HFF-Myc (cell line): ENCODE measurements at regions not wholly inside any gene's neighbourhood (a gene's known extent, or its start where the extent isn't known, plus 50 kb on each side); places are given as distances from the start of the nearest gene placed in this dataset.

Source experiments
- DNase-seq: peaks from one replicate; pipeline ENCODE4 v3.0.0-alpha.2; 2011; ENCODE audit warnings: low read depth; ENCODE audit errors: extremely low read depth
- H3K4me3 ChIP-seq: replicated peaks from 2 replicates; pipeline ENCODE4 v1.5.1; 2011; ENCODE audit warnings: low read depth, mild to moderate bottlenecking, control low read depth, low read length
- CTCF ChIP-seq: IDR thresholded peaks from 2 replicates; pipeline ENCODE4 v1.5.1; 2012; ENCODE audit warnings: mild to moderate bottlenecking, low read depth, low read length, control low read depth; ENCODE audit errors: missing control alignments

GRCh38 chr17:51398128-51398525 lies 137.8 kb downstream of the UTP18 start:
- no peak for DNase-seq
- H3K4me3 ChIP-seq: no peak overlapping the region
- TF ChIP-seq CTCF: no peak

- no peak for DNase-seq
Observed at GRCh38 chr17:51398687-51399086, 138.3 kb downstream of the UTP18 start.

GRCh38 chr17:51401279-51401678 lies 140.9 kb downstream of the UTP18 start:
- DNase-seq: no peak
- TF ChIP-seq CTCF: no peak
- H3K4me3 ChIP-seq: no peak overlapping the region

More at GRCh38 chr17:51398687-51399086, 138.3 kb downstream of the UTP18 start:
- no peak overlapping the region for H3K4me3 ChIP-seq
- TF ChIP-seq CTCF: no peak

GRCh38 chr17:51402899-51403298 lies 142.6 kb downstream of the UTP18 start:
- TF ChIP-seq CTCF: no peak
- no peak overlapping the region for H3K4me3 ChIP-seq
- no peak for DNase-seq

- no peak for DNase-seq
- TF ChIP-seq CTCF: no peak
- no peak overlapping the region for H3K4me3 ChIP-seq
Observed at GRCh38 chr17:51407576-51407975, 147.2 kb downstream of the UTP18 start.

- no peak overlapping the region for H3K4me3 ChIP-seq
- no peak for TF ChIP-seq CTCF
- no peak for DNase-seq
Observed at GRCh38 chr17:51419476-51419875, 159.1 kb downstream of the UTP18 start.

- no peak overlapping the region for H3K4me3 ChIP-seq
- DNase-seq: no peak
- no peak for TF ChIP-seq CTCF
Observed at GRCh38 chr17:51421525-51421924, 161.2 kb downstream of the UTP18 start.
